GM13977 (cell line): ENCODE measurements at regions not wholly inside any gene's neighbourhood (a gene's known extent, or its start where the extent isn't known, plus 50 kb on each side); places are given as distances from the start of the nearest gene placed in this dataset.

Experiments used
- DNase-seq: peaks from one replicate; pipeline ENCODE4 v3.0.0; 2012; ENCODE audit warnings: low spot score
- in situ Hi-C: fragments of 300-500 bp; cut with MboI; formaldehyde crosslinking; loops from one replicate; pipeline ENCODE4 v1.12.0; 2022; ENCODE audit warnings: low sequenced_read_pairs, low pct_unique_long_range_greater_than_20kb, mixed read lengths, inconsistent platforms; ENCODE audit not compliant: unreplicated experiment
- TF ChIP-seq, protein P1 (sequence below): IDR thresholded peaks from 2 replicates; pipeline ENCODE4 v1.5.1; 2012; ENCODE audit warnings: mild to moderate bottlenecking, control low read depth; ENCODE audit not compliant: insufficient read depth; ENCODE audit errors: extremely low read depth, missing control alignments

DNA sequence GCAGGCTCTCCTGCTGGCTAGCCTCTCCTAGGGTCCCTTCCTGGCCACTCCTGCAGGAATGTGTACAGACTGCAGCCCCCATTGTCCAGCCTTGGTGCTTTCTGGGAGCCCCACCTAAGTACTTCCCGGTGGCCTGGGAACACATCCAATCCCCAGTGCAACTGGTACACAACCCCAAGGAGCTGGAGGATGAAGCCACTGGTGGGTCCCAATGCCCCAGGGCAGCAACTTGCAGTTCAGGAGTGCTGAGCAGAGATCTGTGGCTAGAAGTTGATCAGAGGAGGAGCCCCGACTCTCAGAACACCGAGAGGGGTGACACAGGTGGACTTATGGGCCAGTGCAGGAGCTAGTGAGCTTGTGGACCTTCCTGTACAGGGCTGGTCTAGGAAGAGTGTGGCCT is 1093.7 kb upstream of the ACO1 start:
- TF ChIP-seq, protein P1, sequence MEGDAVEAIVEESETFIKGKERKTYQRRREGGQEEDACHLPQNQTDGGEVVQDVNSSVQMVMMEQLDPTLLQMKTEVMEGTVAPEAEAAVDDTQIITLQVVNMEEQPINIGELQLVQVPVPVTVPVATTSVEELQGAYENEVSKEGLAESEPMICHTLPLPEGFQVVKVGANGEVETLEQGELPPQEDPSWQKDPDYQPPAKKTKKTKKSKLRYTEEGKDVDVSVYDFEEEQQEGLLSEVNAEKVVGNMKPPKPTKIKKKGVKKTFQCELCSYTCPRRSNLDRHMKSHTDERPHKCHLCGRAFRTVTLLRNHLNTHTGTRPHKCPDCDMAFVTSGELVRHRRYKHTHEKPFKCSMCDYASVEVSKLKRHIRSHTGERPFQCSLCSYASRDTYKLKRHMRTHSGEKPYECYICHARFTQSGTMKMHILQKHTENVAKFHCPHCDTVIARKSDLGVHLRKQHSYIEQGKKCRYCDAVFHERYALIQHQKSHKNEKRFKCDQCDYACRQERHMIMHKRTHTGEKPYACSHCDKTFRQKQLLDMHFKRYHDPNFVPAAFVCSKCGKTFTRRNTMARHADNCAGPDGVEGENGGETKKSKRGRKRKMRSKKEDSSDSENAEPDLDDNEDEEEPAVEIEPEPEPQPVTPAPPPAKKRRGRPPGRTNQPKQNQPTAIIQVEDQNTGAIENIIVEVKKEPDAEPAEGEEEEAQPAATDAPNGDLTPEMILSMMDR: no peak
- DNase-seq: no peak
- in situ Hi-C loops: no loop called here

DNA sequence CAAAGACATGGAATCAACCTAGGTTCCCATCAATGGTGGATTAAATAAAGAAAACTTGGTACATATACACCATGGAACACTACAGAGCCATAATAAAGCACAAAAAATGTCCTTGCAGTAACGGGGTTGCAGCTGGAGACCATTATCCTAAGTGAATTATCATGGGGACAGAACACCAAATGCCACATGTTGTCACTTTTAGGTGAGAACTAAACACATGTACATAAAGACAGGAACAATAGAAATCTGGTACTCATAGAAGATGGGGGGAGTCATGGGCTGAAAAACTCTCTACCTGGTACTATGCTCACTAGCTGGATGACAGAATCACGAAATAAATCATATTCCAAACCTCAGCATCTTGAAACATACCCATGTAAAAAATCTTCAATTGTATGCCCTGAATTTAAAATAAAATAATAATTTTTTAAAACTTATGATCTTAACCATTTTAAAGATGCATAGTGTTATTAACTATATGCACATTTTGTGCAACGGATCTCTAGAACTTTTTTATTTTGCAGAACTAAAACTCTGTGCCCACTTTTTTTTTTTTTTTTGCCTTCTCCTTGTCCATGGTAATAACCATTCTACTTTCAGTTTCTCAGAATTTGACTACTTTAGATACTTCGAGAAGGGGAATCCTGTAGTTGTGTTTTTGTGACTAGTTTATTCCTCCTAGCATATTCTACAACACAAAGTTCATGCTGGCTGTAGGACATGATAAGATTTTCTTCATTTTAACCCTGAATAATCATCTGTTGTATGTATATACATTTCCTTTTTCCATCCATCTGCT is 1081.6 kb upstream of the ACO1 start:
- TF ChIP-seq, protein P1: no peak
- in situ Hi-C loops: no loop called here
- DNase-seq: no peak

DNA sequence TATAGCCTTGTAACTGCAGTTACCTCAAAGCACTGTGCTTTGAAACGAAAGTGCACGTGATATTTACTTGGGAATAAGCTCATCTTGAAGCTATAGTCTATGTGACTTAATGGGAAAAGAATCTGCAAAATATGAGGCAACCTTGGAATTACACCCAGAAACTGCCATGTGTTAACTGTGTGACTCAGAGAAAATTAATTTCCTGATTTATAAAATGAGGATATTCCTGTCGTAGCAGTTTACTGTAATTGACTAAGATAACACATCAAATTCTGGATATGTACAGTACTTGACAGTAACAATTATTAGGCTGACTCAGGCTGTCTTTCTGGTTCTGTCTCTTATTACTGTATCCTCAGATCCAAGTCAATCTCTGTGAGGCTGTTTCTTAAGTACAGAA is 1079.9 kb upstream of the ACO1 start:
- TF ChIP-seq, protein P1: no peak
- in situ Hi-C loops: no loop called here
- DNase-seq: no peak

DNA sequence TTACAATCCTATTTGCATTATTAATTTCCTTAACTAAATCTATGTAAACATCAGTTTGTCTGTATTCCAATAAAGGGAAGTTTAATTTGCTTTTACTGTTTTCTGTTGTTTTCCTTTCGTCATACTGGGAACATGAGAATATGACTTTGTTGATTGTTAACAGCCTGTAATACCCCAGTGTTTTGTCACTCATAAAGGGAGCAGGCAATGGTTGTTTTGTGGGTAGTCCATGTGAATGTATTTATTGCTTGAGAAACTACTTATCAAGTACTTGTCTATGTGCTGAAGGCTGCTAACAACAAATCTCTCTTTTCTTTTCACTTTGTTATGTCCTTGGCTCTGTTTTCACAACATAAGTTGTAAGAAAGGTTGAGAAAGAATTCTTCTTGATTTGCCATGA is 1070.2 kb upstream of the ACO1 start:
- TF ChIP-seq, protein P1: no peak
- in situ Hi-C loops: no loop called here
- DNase-seq: no peak

DNA sequence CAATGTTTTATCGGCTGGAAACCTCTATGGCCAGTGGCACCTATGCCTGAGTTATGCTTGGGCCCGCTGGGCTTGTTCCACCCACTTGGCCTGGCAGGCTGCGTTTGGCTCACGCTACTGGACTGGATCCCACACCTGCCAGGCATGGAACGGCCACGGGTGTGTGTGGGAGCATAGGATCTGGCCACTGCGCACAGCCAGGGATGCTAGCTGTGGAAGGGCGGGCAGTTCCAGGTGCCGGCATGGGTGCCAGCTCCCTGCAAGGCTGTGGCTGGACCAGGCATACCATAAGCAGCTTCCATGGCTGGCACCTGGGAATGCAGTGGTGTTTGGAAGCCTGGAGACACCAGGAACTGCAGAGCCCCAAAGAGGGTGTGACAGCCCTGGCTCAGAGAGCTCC is 1063.9 kb upstream of the ACO1 start:
- TF ChIP-seq, protein P1: no peak
- DNase-seq: no peak
- in situ Hi-C loops: no loop called here

DNA sequence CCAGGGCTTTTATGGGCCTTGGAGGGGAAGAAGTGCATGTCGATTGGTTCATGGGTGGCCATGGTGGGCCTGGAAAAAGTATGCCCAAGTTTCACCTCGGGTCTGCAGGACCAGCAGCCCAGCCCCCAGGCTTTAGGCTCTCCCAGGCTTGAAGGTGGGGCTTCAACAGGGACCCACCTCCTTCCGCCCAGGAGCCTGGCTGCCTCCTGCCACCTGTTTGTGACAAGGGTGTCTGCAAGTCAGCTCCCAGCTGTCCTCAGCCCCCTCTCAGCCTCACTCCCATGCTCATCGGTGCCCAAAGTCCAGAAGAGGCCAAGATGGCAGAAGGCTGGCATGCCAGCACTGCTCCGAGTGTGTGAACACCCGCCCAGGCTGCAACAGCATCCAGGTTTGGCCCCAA is 1063.2 kb upstream of the ACO1 start:
- in situ Hi-C loops: no loop called here
- DNase-seq: no peak
- TF ChIP-seq, protein P1: no peak
